ENCODE measurements at regions not wholly inside any gene's neighbourhood (a gene's known extent, or its start where the extent isn't known, plus 50 kb on each side); places are given as distances from the start of the nearest gene placed in this dataset.

DNA sequence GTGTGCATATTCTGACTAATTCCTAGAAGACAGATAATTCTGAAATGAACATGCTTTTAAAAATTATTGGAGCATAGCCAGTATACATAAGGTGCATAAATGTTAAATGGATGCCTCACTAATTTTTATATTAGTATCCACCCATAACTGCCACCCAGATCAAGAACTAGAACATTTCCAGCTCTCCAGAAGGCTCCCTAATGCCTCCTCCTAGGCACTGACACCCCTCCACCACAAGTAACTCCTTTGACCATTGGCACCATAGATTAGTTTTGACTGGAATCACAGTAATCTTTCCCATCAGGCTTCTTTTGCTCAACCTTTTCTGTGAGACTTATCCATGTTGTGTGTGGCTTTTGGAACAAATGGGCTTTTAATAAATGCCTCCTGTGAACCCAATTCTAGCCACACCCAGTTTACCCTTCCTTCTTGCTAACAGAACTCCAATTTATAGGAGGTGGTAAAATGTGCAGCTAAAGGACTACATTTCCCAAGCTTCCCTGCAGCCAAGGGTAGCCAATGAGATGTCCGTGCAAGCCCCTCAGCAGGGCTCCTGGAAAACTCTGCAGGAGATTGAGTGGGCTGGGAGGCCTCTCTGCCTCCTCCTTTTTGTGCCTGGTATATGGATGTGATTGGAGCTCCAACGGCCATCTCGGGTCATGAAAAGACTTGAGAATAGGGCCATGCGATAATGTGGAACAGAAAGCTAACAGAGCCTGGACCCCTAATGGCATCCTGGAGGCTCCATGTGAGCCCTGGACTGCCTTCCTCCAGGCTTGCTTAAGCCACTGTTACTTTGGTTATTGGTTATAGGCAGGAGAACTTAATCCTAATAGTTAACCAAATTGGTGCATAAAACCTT lies 322.6 kb upstream of the TLE3 start:
- no peak for TF ChIP-seq POLR2A (IDR thresholded peaks at IDR 0.05)
- TF ChIP-seq, protein P1, sequence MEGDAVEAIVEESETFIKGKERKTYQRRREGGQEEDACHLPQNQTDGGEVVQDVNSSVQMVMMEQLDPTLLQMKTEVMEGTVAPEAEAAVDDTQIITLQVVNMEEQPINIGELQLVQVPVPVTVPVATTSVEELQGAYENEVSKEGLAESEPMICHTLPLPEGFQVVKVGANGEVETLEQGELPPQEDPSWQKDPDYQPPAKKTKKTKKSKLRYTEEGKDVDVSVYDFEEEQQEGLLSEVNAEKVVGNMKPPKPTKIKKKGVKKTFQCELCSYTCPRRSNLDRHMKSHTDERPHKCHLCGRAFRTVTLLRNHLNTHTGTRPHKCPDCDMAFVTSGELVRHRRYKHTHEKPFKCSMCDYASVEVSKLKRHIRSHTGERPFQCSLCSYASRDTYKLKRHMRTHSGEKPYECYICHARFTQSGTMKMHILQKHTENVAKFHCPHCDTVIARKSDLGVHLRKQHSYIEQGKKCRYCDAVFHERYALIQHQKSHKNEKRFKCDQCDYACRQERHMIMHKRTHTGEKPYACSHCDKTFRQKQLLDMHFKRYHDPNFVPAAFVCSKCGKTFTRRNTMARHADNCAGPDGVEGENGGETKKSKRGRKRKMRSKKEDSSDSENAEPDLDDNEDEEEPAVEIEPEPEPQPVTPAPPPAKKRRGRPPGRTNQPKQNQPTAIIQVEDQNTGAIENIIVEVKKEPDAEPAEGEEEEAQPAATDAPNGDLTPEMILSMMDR (IDR thresholded peaks at IDR 0.05) = no peak
